ENCODE measurements at regions not wholly inside any gene's neighbourhood (a gene's known extent, or its start where the extent isn't known, plus 50 kb on each side); places are given as distances from the start of the nearest gene placed in this dataset.

DNA sequence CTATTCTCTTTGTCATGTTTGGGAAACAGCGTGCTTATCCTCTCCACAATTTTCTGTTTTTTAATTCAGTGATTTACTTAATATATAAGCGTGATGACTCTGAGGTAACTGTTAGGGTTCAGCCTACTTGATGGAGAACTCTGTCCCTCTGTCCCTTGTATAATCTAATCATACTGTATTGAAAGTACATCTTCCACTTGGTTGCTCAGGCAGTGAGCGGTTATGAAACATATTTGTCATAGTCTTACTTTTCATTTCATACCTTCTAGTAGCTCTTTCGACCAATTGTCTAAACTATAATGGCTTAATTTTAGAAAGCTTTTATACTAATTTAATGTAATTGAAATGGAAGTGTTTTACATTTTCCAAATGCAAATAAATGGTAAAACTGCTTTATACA, 469.0 kb downstream of the TLL1 start:
- intact Hi-C loops (cut with micrococcal nuclease): no loop called here

DNA sequence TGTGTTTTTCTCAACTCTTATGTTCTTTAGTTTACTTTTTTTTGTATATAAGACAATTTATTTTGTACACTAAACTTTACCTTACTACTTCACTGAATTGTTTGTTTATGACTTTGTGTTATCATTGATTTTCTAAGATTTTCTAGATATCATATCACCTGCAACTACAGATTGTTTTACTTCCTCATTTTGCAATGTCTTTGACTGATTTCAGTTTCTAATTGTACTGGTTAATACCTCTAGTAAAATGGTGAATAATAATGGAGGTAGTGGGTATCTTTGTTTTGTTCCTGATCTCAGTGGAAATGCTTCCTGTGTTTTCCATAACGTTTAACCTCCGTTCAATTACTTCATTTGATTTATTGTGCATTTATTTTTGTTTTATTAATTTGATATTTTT, 490.2 kb downstream of the TLL1 start:
- intact Hi-C loops (cut with micrococcal nuclease): no loop called here

DNA sequence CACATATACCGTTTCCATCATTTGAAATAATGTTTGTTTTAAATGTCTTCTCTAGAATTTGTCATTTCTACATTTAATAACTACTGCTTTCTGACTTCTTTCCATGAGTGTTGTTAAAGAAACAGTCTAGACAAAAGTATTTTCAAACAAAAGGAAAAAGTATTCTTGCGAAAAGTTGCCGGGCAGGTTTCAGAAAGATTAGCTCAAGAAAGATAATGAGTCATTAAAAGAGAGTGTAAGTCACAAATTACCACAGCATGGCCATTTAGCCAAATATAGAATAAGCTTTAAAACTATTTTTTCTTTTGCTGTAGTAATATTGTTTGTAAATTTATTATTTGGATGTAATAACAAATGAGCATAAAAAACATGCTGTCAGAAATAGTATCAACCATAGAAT, 493.0 kb downstream of the TLL1 start:
- intact Hi-C loops (cut with micrococcal nuclease): no loop called here

DNA sequence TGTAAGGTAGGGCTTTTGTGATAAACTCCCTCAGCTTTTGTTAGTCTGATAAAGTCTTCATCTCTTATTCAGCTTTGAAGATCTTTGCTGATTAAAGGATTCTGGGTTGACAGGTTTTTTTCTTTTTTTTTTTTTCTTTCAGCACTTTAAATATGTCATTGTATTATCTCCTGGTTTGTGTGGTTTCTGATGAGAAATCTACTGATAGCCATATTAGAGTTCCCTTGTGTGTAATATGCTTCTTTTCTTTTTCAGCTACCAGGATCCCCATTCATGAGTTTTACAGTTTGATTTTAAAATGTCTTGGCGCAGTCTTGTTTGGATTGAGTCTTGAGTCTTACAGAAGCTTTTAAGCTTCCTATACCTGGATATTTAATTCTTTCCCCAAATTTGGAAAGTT, 504.5 kb downstream of the TLL1 start:
- intact Hi-C loops (cut with micrococcal nuclease): no loop called here

DNA sequence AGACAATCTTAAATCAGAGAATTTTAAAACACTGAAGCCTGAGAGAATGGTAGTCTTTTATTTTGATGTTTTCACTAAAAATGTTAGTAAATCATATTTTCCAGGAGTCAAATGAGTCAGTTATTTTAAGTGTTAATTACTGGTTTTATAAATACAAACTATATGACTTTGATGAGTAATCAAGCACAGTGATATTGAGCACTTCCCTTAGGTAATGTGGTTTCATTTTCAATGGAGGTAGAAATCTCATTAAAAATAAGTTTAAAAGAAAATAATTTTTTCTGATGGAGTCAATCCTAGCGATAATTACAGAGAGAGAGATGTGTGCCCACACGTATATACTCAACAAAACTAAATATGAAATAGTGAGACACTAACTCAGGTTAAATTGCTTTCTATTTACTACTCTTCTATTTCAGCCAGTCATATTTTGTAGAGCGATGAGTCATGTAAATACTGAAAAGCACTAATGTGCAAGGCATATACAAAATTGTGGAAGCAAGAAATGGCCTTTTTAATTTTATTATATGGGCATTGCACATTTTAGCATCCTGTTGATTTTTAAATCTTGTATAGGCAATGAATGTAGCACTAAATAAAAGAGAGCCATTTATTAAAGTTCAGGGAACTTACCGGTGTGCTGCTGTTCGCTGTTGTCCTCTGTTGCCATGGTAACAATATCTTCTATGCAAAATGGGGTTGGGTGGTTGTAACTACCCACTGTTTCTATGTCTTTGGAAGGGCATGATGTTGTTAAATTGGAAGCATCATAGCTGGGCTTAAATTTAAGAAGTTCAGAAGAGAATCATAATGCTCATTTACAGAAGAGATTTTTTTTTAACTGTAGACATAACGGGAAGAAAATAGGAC, 513.7 kb downstream of the TLL1 start:
- intact Hi-C loops (cut with micrococcal nuclease): no loop called here

DNA sequence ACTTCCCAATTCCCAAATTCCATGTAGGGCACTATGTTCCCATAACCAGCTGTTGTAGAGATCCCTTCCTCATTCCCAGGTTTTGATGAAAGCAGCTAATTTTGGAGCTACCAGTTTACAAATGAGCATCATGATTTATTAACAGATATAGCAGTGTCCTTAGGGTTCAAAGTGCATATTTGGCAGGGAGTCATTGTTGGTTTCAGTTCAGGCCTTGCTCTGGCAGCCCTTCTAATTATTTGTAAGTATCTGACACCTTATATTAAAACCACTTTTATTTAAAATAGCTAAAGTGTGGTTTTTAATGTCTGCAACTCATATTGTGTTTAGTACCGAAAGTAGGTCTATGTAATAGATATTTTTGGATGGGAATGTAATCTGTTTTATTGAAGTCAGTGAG, 518.5 kb downstream of the TLL1 start:
- intact Hi-C loops (cut with micrococcal nuclease): no loop called here

DNA sequence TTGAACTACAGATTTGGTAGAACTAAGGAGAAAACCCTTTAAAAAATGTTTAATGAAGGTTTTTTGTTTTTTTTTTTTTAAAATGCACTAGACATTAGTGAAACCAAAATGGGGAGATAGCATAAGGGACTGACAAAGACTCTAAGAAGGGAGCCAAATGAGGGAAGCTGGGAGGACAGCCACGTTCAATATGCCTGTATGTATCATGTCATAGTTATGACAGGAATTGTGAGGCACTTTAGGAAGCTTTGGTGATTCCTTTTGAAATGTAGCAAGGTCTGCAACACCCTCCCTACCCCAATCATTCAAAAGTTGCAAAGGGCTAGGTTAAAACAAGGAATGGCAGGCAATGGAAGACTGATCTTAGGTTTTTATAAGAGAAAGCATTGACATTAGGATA, 526.0 kb downstream of the TLL1 start:
- intact Hi-C loops (cut with micrococcal nuclease): no loop called here

DNA sequence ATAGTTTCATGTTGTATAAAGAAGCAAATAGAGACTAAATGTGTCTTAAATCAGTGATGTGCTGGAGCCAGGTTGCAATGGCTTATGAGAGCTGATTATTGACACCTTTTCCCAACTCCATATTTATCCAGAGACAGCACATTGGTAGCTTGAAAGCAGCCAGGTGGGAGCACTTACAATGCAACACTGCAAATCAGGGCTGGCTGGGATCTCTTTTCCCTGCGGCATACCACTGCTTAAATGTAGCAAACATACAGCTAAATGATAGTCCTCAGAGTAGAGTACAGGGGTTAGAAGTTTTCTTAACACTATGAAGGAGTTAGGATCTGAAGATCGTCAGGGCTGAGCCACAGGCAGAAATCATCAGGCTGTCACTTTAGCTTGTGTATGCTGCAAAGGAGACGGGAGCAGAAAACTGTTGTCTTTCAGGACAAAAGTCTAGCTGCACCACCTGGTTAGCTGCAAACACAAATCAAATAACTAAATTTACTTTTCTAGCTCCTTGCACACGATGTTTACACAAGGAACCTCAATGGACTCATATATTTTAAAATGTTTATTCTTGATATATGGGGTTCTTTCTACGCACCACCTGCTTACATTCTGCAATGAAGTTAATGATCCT, 527.3 kb downstream of the TLL1 start:
- intact Hi-C loops (cut with micrococcal nuclease): no loop called here

DNA sequence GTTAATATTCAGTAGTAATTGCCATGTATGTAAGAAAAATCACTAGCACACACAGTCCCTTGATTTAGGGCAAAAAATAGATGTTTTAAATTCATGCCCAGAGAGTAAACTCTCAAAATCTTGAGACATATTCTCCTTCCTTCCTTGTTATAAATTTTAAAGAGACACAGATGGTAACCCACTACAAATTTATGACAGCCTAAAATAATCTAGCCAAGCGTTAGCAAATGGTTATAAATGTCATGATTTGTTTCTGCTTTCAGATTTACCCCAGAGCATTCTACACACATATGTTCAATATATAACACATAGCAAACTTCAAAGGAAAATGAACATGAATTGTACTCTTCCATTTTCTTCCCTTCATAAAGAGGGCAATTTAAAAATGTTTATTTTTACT, 540.3 kb downstream of the TLL1 start:
- intact Hi-C loops (cut with micrococcal nuclease): no loop called here

DNA sequence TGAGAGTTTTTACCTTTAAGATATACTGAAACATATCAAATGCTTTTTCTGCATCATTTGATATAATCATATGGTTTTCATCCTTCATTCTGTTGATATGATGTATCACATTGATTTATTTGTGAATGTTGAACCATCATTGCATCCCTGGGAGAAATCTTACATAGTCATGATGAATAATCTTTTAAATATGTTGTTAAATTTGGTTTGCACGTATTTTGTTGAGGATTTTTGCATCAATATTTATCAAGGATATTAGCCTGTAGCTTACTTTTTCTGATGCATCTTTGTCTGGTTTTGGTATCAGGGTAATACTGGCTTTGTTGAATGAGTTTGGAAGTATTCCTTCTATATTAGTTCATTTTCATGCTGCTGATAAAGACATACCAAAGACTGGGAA, 541.4 kb downstream of the TLL1 start:
- intact Hi-C loops (cut with micrococcal nuclease): no loop called here

DNA sequence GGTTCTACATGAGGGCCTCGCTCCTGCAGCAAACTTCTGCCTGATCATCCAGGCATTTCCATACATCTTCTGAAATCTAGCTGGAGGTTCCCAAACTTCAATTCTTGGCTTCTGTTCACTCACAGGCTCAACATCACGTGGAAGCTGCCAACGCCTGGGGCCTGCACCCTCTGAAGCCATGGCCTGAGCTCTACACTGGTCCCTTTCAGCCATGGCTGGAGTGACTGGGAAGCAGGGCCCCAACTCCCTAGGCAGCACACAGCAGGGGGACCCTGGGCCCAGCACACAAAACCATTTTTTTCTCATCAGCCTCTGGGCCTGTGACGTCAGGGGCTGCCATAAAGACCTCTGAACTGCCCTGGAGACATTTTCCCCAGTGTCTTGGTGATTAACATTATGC, 542.7 kb downstream of the TLL1 start:
- intact Hi-C loops (cut with micrococcal nuclease): no loop called here

DNA sequence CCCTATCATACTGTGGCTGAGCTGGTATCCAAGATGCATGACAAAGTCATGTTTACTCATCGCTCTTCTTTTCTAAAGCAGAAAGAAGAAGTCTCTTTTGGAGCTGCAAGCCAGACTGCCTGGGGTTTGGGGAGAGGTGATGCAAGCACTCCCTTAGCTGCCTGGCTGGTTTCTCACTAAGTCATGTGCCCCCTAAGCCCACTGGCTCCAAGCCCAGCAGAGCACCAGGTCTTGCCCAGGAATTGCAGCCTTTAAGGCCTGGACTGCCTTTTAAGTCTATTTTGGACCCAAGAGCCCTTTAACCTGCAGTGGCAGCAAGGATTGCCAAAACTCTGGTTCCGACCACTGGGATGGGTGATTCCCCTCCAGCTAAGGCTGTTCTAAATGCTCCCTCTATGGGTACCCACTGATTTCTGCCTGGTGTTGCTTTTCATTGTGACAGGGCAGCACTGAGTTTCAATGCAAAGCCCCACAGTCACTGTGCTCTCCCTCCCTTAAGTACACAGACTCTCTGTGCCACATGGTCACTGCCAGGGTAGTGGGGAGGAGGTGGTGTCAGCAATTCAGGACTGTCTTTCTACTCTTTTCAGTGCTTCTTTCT, 548.6 kb downstream of the TLL1 start:
- intact Hi-C loops (cut with micrococcal nuclease): no loop called here

DNA sequence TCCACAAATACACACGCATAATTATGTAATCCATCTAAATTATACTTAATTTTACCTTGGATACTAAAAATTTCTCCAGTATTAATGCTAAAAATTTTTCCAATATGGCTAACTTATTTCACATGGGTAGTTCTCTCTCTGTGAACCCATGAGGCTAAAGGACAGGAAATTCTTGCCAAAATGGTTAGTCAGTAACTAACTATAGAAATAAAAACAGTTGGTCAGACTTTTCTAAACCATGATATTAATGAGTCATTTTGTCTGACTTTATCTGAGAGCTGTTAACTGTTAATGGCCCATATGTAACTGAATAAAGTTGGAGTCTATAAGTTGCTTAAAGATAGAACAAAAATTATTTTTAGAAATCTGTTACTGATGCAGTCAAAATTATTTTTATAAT, 549.4 kb downstream of the TLL1 start:
- intact Hi-C loops (cut with micrococcal nuclease): no loop called here

DNA sequence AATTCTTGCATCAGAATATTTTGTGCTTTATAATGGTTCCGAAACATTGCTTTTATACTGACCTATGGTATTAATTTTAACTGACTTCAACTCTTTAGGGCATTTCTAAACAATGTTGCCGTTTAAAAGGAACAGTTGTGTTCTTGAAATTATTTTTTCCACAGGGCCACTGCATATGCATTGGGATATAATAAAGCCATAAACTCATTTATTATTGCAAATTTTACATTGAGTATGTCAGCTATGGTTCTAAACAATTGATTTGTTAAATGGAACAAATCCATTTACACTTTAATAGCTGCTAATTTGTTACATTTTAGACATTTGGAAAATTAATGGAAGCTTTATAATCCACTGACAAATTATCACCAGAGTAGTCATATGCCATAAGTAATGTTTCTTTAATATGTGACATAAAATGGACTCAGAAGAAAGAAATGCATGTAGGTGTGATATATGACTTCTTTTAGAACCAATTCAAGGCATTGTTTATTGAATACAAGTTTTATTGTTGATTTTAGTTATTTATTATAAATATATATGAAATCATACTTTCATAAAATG, 553.3 kb downstream of the TLL1 start:
- intact Hi-C loops (cut with micrococcal nuclease): no loop called here

DNA sequence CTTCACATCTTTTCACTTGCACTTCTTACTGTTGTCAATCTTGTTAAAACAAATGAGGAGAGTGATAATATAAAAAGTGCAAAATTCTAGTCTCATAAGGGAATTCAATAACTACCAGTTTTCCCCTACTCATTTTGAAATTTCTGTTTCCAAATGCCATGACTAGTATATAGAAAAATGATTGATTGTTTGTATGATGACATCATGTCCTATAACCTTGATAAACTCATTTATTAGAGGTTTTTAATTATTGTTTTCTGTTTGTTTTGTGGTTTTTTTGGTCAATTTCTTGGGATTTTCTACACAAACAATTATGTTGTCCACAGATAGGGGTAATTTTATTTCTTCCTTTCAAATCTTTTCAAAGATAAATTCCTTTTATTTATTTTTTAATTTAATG, 559.1 kb downstream of the TLL1 start:
- intact Hi-C loops (cut with micrococcal nuclease): no loop called here

DNA sequence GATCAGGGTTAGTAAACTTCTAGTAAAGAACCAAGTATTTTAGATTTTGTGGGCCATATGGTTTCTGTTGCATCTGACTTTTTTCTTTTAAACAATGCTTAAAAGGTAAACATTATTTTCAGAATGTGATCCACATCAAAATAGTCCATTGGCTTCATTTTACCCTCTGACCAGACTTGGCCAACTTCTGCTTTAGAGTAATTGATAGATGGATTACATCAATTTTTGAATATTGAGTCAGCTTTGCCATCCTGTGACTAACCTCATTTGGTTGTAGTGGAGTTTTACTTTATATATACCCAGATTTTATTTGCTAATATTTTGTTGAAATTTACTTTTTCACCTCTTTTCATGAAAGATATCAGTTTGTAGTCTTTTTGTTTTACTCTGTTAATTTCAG, 559.8 kb downstream of the TLL1 start:
- intact Hi-C loops (cut with micrococcal nuclease): no loop called here

DNA sequence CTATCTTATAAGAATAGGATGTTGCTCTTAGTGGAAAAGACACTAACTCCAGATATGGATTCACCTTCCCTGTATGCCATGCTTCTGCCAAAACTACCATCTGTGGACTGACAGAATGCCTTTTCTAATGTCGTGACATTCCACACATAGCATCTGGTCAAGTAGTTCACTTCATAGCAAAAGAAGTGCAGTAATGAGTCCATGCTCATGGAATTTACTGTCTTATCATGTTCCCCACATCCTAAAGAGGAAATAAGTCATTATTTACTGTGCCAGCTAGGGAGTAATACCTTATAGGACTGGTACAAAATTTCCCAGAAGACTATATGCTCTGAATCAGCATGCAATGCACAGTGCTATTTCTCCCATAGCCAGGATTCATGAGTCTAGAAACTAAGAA, 562.4 kb downstream of the TLL1 start:
- intact Hi-C loops (cut with micrococcal nuclease): no loop called here

DNA sequence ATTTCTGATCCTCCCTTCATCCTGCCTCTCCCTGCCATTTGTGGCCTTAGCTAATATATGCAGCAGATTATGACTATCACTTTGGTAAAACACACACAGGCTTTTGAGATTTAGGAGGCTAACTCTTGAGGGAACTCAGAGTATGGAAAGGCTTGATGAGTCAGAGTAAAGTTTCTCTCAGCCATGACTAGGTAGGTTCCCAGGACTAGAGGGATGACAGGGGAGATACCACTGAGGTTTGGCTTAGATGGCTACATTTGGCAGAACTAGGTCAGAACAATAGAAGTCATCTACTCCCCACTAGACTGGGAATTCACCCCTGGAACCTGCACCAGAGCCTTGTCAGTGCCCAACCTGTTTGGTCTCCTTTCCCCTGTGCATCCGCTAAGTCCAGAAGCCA, 585.7 kb downstream of the TLL1 start:
- intact Hi-C loops (cut with micrococcal nuclease): no loop called here

DNA sequence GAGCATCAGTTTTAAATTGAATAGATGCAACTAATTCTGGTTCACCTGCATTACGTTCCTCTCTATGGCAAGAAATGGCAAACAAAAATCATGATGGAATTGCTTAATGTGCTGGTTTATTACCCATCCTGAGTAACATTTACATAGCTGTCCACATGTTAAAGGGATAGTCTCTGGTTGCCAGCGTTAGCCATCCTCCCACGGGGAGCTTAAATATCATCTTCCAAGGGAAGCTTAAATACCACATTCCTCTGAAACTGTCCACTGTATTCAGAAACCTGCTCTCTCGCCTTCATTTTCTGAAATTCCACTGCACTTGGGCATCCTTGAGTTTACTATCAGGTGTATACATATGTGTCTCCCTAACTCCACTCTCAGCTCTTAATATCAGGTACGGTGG, 586.6 kb downstream of the TLL1 start:
- intact Hi-C loops (cut with micrococcal nuclease): no loop called here

DNA sequence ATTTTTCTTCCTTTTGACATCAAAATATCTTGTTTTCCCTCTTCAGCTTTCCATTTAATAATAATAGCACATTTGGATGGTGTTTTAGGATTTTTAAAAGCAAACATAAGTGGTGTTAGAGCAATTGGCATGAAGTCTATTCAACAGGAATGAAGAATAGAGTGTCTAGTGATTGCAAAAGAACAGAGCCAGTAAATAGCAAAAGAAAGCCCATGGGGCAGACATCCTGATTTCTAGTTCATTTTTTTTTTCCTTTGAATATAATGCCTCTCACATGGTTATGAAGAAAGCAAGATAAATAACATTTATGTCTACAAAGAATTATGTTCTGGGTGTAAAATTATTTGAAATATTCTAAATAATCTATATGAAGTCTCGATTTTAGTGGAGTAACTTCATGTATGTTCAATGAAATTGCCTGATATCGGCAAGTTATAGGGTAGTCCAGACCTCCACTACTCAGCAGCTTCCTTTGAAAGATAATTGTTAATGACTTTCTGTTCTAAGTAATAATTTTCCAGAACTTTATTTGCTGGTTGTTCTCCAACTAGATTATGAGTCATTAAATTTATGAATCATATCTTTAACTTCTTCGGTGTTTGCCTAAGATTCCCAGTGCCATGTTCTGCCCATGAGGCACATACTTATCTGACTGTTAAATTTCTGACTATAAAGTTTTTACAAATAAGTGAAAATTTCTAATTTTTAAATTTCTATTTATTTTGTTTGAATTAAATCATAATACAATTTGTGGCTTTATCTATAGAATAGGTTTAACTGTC, 587.9 kb downstream of the TLL1 start:
- intact Hi-C loops (cut with micrococcal nuclease): no loop called here

DNA sequence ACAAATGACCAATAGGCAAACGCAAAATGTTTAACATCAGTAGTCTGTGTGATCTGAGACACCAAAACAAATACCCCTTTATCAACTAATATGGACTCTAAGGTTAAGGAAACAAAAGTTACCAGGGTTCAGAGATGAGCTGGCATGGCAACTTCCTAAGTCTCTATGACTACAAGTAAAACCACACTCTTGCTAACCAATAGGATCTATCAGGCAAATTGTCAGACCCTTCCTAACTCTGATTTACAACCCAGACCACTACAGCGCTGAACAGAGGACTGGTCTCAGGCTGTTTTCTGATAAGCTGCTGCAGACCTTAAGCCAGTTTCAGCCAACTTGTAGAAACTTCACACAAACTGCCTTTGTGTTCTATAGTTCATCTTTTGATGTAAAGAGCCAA, 608.0 kb downstream of the TLL1 start:
- intact Hi-C loops (cut with micrococcal nuclease): no loop called here

DNA sequence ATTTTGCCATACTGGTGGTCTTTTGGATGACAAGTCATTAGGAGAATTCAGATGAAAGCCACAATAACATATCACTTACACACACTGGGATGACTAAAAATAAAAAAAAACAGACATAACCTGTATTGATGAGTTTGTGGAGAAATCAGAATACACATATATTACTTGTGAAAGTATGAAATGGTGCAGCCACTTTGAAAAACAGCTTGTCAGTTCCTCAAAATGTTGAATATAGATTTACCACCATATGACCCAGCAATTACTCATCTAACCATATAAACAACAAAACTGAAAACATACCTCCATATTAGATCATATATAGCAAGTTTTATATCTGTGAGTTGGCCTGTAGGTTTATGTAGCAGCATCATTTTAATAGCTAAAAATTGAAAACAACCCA, 608.7 kb downstream of the TLL1 start:
- intact Hi-C loops (cut with micrococcal nuclease): no loop called here
